GM21786 (cell line): ENCODE measurements at regions not wholly inside any gene's neighbourhood (a gene's known extent, or its start where the extent isn't known, plus 50 kb on each side); places are given as distances from the start of the nearest gene placed in this dataset.

ENCODE experiments used
- ATAC-seq: cut with Tn5 transposase; IDR thresholded peaks from one replicate; pipeline ENCODE4 v1.9.1; 2021; ENCODE audit not compliant: unreplicated experiment

DNA sequence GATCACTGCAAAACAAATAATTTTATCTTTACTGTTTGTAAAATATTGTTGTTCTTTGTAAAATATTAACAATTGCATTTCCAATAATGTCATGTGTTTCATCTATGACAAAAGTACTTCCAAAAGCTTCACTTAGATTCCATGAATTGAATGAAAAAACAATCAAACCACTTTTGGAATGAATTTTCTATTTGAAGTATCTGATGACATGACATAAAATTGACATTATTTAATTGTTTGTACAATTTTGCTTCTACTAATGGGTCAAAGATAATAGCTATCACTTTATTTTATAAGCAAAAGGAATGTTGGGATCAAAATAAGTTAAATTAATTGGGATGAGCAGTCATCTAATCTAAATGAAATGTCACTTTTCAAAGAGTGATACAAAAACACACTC, 684.3 kb downstream of the NR2F1-AS1 start:
- no peak for ATAC-seq

DNA sequence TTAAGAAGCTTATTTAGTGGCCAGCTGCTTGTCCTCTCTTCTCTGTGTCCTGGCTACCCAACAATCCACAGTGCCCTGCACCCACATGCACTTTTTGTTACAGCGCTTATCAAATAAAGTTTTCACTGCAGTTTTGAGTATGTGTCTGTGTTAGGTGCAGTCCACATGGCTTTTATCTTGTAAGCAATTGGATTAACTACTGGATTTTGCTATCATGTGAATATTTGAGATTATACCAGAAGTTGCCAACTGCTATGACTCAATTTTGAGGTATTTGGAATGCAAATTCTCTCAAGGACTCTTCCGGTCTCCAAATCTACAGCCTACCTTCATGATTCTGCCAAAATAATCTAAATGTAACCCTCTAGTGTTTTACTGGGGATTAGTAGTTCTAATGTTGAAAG, 690.2 kb downstream of the NR2F1-AS1 start:
- no peak for ATAC-seq

DNA sequence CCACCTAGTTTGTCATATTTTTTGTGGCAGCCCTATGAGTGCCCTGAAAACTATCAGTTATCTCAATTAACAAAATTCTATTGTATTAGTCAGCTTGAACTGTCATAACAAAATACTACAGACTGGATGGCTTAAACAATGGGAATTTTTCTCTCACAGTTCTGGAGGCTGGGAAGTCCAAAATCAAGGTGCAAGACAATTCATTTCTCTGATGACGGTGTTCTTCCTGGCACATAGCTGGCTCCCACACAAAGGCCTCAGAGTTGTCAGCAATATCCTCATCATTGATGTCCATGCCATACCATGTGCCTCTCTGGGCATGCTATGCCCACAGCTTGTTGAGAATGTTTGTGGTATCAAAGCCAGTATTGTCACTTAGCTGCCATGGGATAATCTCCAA, 691.9 kb downstream of the NR2F1-AS1 start:
- ATAC-seq: no peak

DNA sequence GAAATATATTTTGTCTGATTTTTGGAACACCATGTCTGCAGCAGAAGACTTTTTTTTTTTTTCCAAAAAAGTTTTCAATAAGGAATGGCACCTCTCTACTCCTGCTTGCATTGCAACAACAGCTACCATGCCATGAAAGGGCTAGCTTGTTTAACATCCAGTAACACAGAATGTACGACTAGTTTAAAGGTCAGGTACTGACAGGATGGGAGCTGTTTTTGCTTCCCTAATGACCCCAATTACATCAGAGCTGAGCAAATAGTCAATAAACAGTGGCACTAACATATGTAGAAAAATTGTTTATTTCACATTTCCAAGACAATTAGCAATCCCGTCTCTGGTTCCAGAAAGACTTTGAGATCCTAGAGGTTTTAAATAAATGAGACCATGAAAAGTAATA, 693.8 kb downstream of the NR2F1-AS1 start:
- ATAC-seq: no peak

DNA sequence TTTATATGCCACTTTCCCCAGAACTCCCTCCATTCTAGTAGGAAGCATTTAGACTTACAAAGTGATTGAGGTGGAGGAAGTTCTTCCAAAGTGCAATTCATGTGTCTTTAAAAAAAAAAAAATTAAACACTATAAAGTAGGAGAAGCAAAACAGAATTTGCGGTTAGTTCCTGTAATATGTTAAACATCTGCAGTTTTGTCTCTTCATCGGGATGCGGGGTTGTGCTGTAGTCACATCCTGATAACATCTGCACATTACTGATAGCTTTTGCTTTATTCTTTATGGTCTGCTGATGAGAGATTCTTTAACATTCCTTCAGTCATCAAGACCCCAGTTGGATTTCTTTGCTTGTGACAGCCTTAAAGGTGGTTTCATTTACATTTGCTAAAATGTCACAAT, 694.3 kb downstream of the NR2F1-AS1 start:
- no peak for ATAC-seq

DNA sequence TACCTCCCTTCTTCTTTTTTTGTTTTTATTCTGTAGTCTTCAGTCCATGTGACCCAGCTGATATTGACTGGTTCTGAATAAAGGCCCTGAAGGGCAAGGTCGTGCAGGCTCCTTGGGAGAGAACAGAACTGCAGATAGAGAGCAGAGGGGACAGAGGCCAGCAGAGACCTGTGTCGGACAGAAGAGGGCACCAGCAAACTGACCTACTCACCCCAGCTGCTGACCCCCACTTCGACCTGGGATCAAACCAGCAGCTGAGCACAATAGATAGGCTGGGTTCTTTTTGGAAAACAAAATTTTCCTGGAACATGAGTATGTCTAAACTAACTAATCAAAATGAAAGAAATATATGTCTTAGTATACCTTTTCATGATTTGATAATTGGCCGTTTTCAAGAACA, 695.1 kb downstream of the NR2F1-AS1 start:
- no peak for ATAC-seq

DNA sequence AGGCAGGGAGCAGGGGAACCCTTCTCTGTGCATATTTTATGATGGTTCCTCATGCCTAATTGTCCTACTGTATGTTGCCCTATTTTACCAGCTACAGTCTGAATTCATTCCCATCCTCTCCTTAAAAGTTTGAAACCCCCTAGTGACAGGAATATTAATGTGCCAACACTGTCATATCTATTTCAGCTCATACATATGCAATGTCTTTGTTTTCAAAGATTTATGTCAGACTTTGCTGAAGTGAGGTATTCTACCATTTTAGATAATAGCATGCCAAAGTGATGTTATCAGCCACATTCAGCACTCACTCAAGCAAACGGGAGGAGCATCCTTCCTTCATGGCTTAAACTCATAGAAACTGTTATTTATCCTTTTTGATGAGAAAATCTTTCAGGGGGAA, 696.5 kb downstream of the NR2F1-AS1 start:
- no peak for ATAC-seq

DNA sequence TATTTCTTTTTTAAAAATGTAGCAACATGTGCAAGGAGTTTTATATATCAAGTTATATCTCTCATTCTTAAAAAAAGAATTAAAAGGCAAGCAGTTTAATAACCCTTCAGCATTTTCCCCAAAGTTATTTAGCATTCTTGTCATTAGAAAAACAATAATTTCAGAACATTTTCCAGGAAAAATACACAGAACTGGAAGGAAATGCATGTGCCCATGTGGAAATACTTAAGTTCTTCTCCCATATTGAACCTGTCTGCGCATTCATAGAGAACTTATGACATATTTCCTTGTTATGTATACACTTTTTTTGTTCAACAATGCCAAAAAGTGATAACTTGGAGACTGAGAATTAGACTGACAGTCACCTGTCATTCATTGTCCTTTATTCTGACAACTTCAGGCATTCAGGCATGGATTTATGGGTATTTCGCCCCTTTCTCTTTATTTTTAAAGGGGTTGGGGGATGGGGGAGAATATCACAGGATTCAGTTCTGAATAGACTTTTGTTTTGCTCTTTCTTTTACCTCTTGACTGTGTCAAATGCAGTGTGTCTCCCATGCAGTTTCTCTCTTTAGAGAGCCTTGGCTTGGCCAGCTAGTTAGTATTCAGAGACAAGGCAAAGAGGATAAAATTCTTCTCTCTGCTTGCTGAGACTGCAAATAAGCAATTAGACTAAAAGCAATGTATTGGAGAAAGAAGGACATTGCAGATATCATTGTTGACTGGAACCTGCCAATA, 701.0 kb downstream of the NR2F1-AS1 start:
- no peak for ATAC-seq

DNA sequence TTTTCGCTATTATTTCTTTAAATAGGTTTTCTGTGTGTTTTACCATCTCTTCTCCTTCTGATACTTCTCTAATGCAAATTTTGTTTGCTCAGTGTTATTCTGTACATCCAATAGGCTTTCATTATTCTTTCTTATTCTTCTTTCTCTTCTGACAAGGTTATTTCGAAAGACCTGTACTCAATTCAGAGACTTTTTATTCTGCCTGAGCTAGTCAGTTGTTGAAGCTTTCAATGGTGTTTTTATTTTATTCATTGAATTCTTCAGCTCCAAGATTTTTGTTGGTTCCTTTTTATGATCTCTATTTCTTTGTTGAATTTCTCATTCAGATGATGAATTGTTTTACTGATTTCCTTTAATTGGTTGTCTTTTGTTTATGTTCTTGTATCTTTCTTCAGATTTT, 706.2 kb downstream of the NR2F1-AS1 start:
- ATAC-seq: no peak

DNA sequence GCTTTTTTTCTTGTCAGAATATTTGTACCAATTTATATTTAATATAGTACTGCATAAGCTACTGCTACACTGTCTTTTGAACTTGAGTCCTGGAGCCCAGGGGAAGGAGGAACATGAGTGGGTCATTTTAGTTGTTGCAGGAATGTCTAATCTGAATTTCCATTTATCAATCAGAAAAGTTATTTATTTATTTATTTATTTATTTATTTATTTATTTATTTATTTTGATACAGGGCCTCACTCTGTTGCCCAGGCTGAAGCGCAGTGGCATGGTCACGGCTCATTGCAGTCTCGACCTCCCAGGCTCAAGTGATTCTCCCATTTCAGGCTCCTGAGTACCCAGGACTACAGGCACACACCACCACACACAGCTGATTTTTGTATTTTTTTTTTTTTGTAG, 712.6 kb downstream of the NR2F1-AS1 start:
- ATAC-seq: no peak

DNA sequence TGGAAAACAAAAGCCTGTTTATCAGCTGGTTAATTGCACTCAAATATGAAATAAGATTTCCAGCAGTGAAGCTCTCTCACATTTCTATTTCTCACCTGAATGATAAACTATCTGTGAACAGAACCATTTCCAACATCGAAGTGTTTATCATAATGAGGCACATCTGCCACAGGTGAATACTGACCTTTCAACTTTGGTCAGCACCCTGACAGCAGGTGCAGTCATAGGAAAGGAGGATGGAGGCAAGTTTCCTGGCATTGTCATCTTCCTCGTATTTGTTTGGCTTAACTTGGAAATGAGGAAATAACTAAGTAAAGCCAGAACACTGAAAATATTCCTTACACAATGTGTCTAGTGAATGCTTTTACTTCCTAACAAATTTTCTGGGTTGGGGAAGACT, 716.4 kb downstream of the NR2F1-AS1 start:
- ATAC-seq: no peak

DNA sequence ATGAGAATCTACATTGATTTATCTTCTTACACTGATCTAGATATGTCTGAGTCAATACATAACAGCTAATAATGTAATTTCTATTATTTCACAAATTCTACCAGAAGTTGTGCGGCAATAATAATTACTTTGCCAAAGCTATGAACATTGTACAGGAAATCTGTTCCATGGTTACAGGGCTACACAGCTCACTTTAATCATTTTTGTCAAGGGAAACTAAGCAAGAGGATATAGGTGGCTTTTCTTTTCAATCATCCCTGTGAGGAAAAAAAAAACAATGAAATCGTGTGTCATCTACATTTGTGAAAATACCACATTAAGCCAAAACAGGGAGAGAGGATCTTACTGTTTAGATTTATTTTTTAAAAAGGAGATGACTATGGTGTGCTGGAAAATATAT, 717.4 kb downstream of the NR2F1-AS1 start:
- no peak for ATAC-seq

DNA sequence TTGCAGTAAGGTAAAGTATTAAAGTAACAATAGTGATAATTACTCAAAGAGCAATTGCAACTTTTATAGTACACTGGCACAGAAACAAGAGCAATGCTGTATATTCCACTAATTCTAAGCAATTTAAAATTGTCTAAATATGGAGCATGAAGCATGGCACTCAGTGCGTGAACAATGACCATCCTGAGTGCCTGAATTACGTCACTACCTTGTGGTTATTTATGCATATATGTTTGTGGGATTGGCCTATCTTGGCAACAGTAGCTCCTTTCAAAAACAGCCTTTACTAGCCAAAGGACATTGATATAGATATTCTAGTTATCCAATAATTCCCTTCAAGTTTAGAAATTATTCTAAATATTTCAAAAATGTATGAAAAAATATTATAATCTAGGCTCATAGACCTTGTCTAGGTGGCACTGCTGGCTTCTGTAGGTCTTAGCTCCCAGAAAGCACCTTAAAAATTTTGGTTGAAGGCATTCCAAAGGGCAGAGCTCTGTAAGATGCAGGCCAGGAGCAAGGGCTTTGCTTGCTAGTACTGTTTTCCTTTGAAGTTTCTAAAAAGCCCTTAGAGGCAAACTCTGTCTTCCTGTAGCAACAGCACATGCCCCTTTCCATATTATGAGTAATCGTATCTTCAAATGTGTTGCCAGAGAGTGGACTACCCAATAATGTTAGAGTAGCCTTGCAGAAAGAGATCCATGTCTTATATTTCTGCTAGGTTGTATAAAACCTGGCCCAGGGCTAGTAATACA, 719.3 kb downstream of the NR2F1-AS1 start:
- no peak for ATAC-seq

DNA sequence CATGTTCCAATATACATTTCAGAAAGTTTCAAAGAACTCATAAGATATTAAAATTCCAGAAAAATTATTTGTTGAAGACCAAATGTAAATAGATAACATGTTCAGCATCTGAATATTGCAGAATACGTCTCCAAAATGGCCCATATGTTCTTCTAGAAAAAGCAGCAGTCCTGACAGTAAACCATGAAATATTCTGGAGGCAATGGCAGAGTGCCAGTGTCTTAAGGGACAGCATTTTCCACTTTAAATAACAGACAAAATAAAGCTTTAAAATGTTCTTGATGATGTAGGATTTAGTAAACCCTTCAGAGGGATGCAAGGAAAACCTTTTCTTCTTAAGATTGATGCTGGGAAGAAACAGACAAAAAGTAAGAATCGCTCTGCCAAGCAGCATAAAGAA, 721.0 kb downstream of the NR2F1-AS1 start:
- no peak for ATAC-seq

DNA sequence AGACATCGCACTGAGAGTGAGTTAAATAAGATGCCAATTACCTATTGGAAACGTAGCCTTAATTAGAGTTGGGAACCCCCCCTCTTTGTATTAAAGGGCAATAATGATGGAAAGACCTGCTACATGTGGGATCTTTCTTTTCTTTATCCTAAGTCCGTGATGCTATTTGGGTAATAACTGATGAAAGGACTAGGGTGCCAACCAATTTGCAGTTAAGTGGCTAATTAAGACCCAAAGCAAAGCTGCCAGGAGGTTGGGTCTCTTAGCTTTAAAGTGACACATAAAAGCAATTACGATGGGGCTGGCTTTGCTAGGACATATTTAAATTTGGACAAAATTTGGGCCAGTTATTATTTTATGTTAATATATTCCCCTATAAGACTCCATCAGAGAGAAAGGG, 728.8 kb downstream of the NR2F1-AS1 start:
- ATAC-seq: no peak

DNA sequence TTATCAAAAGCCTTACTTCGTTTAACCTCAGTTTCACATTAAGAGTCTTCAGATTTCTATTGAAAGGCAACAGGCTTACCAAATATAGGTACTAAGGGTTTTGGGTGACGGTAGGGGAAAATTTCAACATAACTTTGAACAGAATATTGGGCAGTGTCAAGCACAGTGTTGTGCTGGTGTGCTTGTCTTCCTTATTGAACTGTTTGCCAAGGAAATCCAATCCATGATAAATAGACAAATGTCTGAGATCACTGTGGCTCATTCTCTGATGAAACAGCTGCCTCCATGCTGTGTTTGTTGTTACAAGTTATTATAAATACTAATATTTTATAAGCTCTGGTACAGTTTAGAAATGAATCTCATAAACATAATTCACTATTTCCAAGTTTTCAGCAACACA, 730.1 kb downstream of the NR2F1-AS1 start:
- no peak for ATAC-seq

DNA sequence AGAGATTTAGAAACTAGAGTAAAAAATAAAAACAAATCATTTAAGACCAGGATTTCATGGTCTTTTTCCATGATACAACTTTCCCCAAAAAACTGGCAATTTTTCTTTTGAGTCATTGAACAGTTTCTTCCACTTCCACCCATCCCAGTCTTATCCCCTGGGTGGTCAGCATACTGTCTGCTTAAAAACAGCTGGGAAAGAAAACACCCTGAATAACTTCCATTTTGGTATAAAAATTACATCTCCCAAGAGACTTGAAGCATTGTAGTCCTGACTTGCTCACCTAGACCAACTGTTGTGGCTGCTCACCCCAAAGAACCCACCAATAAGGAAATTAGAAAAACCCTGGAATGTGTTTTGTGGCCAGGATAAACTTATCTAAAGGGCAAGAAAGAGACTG, 731.3 kb downstream of the NR2F1-AS1 start:
- no peak for ATAC-seq

DNA sequence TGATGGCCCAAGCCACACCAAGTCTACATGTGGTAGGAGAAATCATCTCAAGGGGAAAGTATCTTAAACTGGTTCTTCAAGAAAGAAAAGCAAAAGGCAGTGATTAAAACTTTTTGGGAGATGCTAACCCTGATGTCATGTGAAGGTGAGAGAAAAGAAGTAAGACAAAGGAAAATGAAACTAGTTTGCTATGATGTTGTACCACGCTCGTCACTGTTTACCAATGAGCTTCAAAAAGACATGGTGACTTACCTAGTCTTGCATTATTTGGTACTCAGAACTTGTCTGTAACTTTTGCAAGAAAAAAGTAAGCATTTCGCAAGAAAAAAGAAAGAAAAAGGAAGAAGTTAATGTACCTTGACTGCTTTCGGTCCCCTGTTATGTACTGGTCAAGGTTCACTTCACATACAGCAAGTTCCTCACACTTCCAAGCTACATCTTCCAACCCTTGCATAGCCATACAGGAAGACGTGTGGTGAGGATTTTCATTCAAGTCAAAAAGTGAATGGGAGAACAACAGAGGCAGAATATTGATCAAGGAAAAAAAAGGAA, 739.3 kb downstream of the NR2F1-AS1 start:
- ATAC-seq: no peak

DNA sequence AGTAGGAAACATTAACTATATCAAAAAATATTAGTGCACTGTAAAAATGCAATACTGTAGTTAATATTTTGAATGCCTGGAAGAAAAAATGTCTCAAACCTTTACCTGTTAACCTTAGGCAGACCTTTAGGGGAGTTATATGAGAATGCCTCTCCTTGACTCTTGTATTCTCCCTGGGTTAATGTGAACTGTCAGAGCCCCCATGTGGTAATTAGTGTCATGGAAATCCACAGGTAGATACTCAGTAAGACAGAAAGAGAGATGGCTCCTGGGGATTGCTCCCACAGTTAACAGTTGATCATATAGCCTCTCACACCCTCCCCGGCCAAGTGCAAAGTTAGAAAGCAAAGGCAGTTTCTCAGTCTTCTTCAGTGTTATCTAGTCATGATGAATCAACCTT, 742.8 kb downstream of the NR2F1-AS1 start:
- no peak for ATAC-seq

DNA sequence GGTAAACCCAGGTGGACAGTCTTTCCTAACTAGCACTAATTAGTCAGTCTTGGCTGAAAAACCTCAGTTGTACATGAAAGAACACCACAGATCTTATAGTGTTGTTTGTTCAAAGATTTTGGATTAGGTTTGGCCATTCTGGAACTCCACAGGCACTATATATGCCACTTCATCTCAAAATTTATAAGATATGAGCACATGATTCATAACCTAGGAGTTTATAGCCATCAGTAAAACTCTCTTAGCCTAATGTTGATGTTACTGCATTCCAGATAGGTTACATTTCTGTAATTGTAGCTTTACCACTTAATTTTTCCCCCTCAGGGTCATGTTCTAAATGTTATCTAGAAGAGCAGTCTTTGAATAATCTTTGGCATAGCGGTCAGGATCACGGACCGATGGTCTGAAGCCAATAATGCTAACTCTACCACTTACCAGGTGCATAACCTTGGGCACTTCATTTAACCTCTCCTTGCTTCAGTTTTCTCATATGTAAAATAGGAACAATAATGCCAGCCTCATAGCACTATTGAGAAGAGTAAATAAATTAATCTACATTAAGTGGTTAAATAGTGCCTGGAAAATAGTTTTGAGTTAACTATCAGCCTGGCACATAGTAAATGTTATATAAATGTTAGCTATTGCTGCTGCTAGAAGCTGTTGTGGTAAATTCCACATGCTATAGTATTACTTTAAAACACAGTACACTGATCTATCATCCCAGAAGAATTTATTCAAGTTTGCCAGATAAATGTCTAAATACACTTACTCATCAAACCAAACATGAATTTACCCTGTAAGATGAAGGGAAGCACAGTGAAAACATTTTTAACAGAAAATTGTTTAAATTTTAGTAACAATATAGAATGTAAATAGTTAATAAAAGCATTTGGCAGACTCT, 743.9 kb downstream of the NR2F1-AS1 start:
- no peak for ATAC-seq

DNA sequence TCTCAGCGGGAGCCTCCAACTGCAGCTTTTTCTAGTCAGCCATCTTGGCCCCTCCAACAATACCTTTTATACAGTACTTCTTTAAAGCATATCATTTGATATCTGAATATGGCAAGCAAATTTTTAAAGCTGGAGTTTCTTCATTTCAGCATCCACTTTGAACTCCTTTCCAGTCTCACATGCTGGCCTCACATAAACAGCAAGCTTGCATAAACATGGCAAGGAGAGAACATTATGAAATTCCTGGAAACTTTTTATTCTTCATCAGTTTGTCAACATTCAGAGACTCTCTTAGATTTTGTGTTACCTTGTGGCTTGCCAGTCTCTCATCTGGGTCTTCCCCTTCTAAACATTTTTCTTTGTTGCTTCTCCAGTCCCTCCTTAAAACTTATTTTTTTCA, 745.3 kb downstream of the NR2F1-AS1 start:
- no peak for ATAC-seq
